Activated CD8-positive, alpha-beta memory T cell treated with anti-CD3 and anti-CD28 coated beads, Interleukin-2, amount 10 ng/mL, durations not matched to agents 7 days and 5 days (primary cell): ENCODE measurements at regions not wholly inside any gene's neighbourhood (a gene's known extent, or its start where the extent isn't known, plus 50 kb on each side); places are given as distances from the start of the nearest gene placed in this dataset.
A peak's percentile ranks its signal among the peaks of the same experiment; 100 is the strongest.

Experiments used
- ATAC-seq: fragments of 150-1000 bp; cut with Tn5 transposase; one replicate; pipeline ENCODE4 v1.10.0; 2021; ENCODE audit warnings: moderate library complexity
- CTCF ChIA-PET: fragments of 350-600 bp; sonication (Branson Sonifier 250); formaldehyde crosslinking; loops from one replicate; lab custom pipeline; 2021; ENCODE audit warnings: antibody characterized with exemption; lab: Charles Lee
- DNase-seq: peaks from one replicate; pipeline ENCODE4 v3.0.0-alpha.2; 2020
- H3K27ac Mint-ChIP-seq: one replicate; pipeline ENCODE4 v1.8.0; 2021; ENCODE audit warnings: mild to moderate bottlenecking, mixed read lengths
- H3K27me3 Mint-ChIP-seq: one replicate; pipeline ENCODE4 v1.8.0; 2021; ENCODE audit warnings: mixed read lengths
- H3K36me3 Mint-ChIP-seq: one replicate; pipeline ENCODE4 v1.8.0; 2021; ENCODE audit warnings: mild to moderate bottlenecking, mixed read lengths
- H3K4me1 Mint-ChIP-seq: one replicate; pipeline ENCODE4 v1.8.0; 2021; ENCODE audit warnings: mixed read lengths
- H3K4me3 Mint-ChIP-seq: one replicate; pipeline ENCODE4 v1.8.0; 2021; ENCODE audit warnings: mild to moderate bottlenecking, moderate library complexity, mixed read lengths
- H3K9me3 Mint-ChIP-seq: one replicate; pipeline ENCODE4 v1.8.0; 2022; ENCODE audit warnings: low read depth, mixed read lengths

DNA sequence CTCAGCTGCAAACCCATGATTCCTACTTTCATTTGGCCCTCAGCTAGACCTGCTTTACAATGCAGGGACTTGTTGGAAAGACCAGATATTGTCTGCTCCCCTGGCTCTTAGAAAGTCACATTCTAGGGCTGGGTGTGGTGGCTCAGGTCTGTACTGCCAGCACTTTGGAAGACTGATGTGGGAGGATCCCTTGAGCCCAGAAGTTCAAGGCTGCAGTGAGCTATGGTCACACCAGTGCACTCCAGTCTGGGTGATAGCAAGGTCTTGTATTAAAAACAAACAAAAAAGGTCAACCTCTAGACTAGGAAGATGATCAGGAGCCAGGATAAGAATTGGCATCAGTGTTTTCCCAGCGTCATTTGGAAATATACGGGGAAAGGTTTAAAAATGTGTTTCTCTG, 145.8 kb downstream of the PALM2AKAP2 start:
- no peak overlapping the region for H3K27ac Mint-ChIP-seq
- H3K9me3 Mint-ChIP-seq = no peaks in the 10 kb centered on the region
- H3K36me3 Mint-ChIP-seq = no peaks in the 10 kb centered on the region
- no peak overlapping the region for H3K4me3 Mint-ChIP-seq
- no peak for DNase-seq
- peaks cover 4% of the 10 kb centered on the region for H3K4me1 Mint-ChIP-seq
- peaks cover 5% of the 10 kb centered on the region for H3K27me3 Mint-ChIP-seq
- ATAC-seq = no peak
- CTCF ChIA-PET = no interaction called here

DNA sequence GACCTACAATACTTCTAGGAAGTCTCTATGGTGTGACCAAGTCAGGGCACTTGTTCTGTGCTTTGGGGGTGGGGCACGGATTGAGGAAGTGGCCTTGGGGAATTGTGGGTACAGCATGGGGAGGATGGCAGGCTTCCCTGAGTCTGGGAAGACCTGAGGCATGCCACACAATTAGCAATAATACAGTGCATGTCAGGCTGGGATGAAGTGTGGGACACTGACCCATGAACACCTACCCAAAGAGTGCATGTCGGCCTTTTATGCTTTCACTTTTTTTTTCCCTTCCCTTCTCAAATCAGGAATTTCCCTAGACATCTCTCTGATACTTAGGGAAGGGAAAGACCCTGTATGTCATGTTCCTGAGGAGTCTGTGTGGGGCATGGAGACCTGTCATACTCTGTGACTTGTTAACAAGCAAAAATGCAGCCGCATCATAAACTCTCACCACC, 146.4 kb downstream of the PALM2AKAP2 start:
- ATAC-seq (no peak), DNase-seq (no peak)
- H3K36me3 Mint-ChIP-seq = no peaks in the 10 kb centered on the region
- CTCF ChIA-PET = no interaction called here
- no peak overlapping the region for H3K27ac Mint-ChIP-seq
- peaks cover 5% of the 10 kb centered on the region for H3K27me3 Mint-ChIP-seq
- peaks cover 4% of the 10 kb centered on the region for H3K4me1 Mint-ChIP-seq
- H3K4me3 Mint-ChIP-seq = no peak overlapping the region
- no peaks in the 10 kb centered on the region for H3K9me3 Mint-ChIP-seq

DNA sequence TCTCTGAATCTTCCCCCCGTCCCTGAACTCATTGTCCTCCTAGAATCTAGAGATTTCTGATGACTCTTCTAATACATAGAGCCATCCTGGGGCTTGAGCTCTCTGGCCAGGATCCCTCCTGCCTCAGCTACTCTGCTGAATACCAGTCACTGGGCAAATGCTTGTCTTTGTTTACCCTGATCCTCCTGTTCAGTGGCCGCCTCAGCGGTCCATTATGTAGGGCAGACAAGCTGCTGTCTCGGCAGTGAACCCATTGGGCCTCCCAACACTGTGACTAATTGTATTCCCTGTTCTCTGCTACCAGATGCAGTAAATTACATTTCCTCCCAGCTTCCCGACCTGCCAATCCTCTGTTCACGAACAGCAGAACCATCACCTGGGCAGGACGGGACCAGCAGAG, 151.6 kb downstream of the PALM2AKAP2 start:
- Mint-ChIP-seq H3K36me3 (no peaks in the 10 kb centered on the region), H3K27ac (no peak overlapping the region), H3K4me1 (peaks cover 9% of the 10 kb centered on the region), H3K4me3 (no peak overlapping the region), H3K9me3 (no peaks in the 10 kb centered on the region), H3K27me3 (peaks cover 5% of the 10 kb centered on the region)
- CTCF ChIA-PET = no interaction called here
- DNase-seq (no peak), ATAC-seq (no peak)

DNA sequence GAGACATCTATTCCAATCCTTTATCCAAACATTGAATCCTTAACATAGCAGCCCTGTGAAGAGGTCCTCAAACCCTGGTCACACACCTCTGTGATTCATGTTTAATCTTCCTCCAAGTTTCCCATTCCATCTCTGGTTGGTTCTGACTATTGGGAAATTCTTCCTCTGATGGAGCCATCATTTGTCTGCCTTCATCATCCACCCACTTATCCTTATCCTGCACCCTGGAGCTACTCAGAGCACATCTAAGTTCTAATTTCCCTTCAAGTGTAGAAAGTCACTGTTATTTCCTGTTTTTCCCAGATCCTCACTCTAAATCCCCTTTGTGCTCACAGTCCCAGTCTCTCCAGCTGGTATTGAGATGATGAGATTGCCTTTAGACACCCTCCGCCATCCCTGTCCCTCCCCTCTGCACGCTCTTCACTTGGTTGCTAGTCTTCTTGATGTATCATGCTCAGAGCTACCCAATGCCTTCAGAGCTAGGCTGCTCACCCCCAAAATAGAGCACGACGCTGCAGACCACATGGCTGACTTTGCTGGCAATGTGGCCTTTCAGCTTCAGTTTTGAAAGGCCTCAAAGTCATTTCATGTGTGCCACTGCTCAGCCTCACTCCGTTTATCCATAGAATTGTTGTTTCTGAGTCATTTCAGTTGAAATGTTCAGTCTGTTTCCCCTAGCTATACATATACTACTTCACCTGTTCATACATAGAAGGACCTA, 154.3 kb downstream of the PALM2AKAP2 start:
- CTCF ChIA-PET = no interaction called here
- no peaks in the 10 kb centered on the region for H3K36me3 Mint-ChIP-seq
- H3K27me3 Mint-ChIP-seq = peaks cover 2% of the 10 kb centered on the region
- no peak overlapping the region for H3K27ac Mint-ChIP-seq
- DNase-seq (no peak), ATAC-seq (peak; percentile 12)
- peaks cover 12% of the 10 kb centered on the region for H3K4me1 Mint-ChIP-seq
- peaks cover 3% of the 10 kb centered on the region for H3K9me3 Mint-ChIP-seq
- no peak overlapping the region for H3K4me3 Mint-ChIP-seq

DNA sequence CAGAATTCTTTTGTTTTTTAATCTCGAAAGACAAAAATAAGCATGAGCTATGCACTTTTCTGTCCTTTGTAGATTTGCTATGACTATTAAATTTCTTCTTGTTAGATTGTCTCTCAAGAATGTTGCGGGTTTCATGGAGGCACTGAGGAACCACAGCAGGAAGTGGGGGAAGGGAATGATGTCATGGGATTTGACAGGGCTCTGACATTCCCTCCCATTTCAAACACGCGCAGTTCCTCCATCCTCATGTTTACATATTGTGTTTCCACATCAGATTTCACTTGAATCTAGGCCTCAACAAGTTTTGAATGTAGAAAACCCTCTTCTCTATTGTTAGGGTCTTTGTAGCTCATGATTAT, 154.8 kb downstream of the PALM2AKAP2 start:
- Mint-ChIP-seq H3K4me1 (peaks cover 12% of the 10 kb centered on the region), H3K9me3 (peaks cover 3% of the 10 kb centered on the region), H3K36me3 (no peaks in the 10 kb centered on the region), H3K27ac (no peak overlapping the region), H3K4me3 (no peak overlapping the region), H3K27me3 (peaks cover 2% of the 10 kb centered on the region)
- CTCF ChIA-PET = no interaction called here
- no peak for DNase-seq
- ATAC-seq = no peak

DNA sequence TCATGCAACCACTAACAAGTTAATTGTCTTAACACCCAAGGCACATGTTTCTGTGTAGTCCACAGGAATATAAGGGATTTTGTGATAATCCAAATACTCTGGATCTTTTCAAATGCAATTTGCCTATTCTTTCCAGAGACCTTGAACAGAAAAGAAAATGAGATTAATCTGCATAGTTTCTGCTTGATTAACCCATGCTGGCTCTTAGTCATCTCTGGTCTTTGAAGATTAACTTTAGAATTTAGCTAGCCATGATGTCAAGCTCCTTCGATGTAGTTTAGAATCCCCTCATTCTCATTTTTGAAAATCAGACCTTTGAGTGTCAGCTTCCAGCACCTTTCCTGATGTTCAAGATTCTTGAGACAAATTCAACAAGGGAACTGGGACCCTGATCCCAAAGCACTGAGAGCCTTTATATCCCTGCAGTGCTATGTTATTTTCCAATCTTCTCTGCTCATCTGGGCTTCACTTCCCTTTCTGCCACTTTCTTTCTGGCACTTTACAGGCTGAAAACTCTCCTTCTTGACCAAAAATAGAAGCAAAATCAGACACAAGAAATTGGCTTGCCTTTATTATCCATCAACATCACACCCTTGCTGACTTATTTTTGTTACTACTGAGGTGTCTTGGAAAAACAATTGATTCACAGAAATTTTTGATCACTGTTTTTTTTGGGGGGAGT, 155.5 kb downstream of the PALM2AKAP2 start:
- H3K4me3 Mint-ChIP-seq = no peak overlapping the region
- H3K4me1 Mint-ChIP-seq = peaks cover 12% of the 10 kb centered on the region
- no peak overlapping the region for H3K27ac Mint-ChIP-seq
- CTCF ChIA-PET = no interaction called here
- H3K27me3 Mint-ChIP-seq = peaks cover 2% of the 10 kb centered on the region
- H3K9me3 Mint-ChIP-seq = peaks cover 3% of the 10 kb centered on the region
- ATAC-seq (no peak), DNase-seq (no peak)
- H3K36me3 Mint-ChIP-seq = no peaks in the 10 kb centered on the region

DNA sequence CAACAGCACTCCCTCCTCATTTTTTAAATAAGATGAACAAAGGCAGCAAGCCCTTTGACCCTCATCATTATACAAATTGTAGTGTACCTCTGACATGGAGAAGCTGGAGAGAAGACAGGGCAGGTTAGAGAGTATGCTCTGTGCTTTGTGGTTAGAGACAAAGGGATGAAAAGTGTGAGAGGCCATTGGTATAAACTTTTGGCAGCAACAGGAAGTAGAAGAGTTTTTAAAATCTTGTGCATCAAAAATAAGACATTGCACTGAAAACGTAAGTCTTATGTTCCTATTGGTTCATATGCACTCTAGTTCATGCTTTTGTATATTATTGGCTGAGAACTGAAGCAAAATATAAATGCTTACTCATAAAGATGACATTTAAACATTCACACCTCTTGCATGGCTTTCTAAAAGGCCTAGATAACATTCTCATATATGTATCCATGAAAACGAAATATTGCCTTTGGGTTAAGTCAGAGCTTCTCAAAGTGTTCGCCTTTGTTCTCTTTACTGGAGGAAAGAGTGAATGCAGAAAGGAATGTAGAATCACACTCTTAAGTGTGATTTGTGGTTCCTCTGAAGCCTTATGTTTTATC, 158.0 kb downstream of the PALM2AKAP2 start:
- DNase-seq = no peak
- Mint-ChIP-seq H3K36me3 (no peaks in the 10 kb centered on the region), H3K27me3 (no peaks in the 10 kb centered on the region), H3K4me1 (peaks cover 12% of the 10 kb centered on the region), H3K27ac (no peak overlapping the region), H3K9me3 (peaks cover 3% of the 10 kb centered on the region), H3K4me3 (no peak overlapping the region)
- no peak for ATAC-seq
- CTCF ChIA-PET = no interaction called here

DNA sequence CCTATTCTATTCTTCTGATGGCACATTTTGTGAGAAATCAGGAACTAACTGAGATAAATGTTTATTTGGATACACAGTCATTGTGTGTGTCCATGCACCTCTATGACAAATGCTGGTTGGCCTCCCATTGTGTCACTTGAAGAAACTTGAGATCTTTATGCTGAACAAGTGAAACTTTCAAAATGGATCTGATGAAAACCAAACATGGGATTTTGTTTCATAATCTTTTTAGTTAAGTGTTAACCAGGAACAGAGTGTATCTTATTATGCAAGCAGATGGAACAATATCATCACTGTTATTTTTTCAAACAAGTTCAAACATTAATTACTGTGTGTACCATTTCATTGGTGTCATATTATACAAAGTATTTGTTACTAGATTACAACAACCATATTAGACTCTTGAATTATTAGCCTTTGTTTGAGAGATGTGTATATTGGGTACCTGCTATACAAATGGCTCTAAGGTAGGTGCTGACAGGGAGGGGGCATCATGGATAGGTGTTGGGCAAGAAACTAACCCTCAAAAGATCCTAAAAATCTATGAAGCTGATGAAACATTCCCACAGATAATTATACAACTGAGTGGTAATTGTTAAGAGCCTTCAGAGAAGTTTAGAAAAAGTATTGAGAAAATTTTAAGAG, 159.8 kb downstream of the PALM2AKAP2 start:
- Mint-ChIP-seq H3K9me3 (peaks cover 3% of the 10 kb centered on the region), H3K27me3 (no peaks in the 10 kb centered on the region), H3K4me1 (peaks cover 7% of the 10 kb centered on the region), H3K36me3 (no peaks in the 10 kb centered on the region), H3K27ac (no peak overlapping the region), H3K4me3 (no peak overlapping the region)
- CTCF ChIA-PET = no interaction called here
- DNase-seq = no peak
- ATAC-seq = no peak

DNA sequence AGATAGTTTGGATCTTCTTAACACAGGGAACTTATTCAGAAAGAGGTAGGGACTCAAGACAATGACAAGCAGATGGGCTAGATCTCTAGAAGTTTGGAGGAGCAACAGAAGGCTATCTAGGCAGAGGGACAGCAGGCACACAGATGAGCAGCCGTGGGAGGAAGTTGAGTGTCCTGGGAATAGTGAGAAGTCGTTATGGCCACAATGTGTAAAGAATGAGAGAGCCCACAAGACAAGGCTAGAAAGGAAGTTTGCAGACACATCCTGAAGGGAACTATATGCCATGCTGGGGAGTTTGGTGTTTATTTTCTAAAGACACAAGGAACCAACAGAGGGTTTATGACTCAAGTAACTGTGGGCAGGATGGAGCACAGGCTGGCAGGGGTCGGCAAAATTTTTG, 160.6 kb downstream of the PALM2AKAP2 start:
- H3K4me3 Mint-ChIP-seq = no peak overlapping the region
- H3K27ac Mint-ChIP-seq = no peak overlapping the region
- H3K9me3 Mint-ChIP-seq = peaks cover 3% of the 10 kb centered on the region
- DNase-seq (no peak), ATAC-seq (no peak)
- CTCF ChIA-PET = no interaction called here
- H3K4me1 Mint-ChIP-seq = peaks cover 4% of the 10 kb centered on the region
- no peaks in the 10 kb centered on the region for H3K36me3 Mint-ChIP-seq
- H3K27me3 Mint-ChIP-seq = no peaks in the 10 kb centered on the region

DNA sequence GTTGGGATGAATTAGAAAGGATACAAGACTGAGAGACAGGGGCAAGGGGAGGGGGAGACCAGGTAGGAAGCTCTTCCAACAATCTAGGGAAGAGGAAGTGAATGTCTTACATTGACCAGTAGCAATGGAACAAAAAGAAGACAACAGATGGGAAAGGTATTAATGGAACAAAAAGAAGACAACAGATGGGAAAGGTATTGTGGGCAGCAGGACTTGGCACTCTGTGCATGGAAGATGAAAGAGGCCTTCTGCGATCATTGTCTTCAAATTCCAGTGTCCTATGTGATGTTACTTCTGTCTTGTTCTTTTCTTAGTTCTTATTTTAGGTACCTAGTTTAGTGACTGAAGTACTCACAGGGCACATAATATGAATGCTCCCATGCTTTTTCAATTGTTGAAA, 161.8 kb downstream of the PALM2AKAP2 start:
- no peak overlapping the region for H3K4me3 Mint-ChIP-seq

DNA sequence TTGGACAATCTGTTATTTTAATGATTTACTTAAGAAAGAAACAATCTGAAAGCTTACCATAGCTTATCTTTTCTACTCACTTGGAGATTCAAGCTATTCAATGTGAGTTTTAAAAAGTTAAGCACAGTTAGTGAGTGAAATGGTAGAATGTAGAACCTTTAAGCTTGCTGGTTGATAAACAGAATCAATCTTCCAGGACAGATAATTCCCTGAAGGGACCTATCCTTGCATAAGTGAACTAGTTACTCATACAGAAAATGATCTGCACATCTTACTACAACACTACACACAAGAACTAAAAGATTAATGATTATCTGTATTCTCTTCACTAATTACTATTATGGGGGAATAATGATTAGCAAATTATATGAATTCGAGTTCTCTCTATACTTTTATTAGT, 165.6 kb downstream of the PALM2AKAP2 start:
- H3K9me3 Mint-ChIP-seq = no peaks in the 10 kb centered on the region
- DNase-seq = no peak
- no peaks in the 10 kb centered on the region for H3K36me3 Mint-ChIP-seq
- CTCF ChIA-PET = interaction anchor here (0.5 to 1.0 kb wide), 2 partner anchors 102 to 379 kb away, joined by 3 read pairs; no protein-coding TSS in a partner anchor
- no peak overlapping the region for H3K27ac Mint-ChIP-seq
- ATAC-seq = no peak
- no peaks in the 10 kb centered on the region for H3K27me3 Mint-ChIP-seq
- H3K4me3 Mint-ChIP-seq = no peak overlapping the region
- H3K4me1 Mint-ChIP-seq = peaks cover 3% of the 10 kb centered on the region

More for the DNA sequence above, 161.8 kb downstream of the PALM2AKAP2 start:
- Mint-ChIP-seq H3K27me3 (no peaks in the 10 kb centered on the region), H3K27ac (no peak overlapping the region), H3K9me3 (peaks cover 2% of the 10 kb centered on the region), H3K4me1 (peaks cover 4% of the 10 kb centered on the region), H3K36me3 (no peaks in the 10 kb centered on the region)
- DNase-seq = no peak
- CTCF ChIA-PET = no interaction called here
- no peak for ATAC-seq

DNA sequence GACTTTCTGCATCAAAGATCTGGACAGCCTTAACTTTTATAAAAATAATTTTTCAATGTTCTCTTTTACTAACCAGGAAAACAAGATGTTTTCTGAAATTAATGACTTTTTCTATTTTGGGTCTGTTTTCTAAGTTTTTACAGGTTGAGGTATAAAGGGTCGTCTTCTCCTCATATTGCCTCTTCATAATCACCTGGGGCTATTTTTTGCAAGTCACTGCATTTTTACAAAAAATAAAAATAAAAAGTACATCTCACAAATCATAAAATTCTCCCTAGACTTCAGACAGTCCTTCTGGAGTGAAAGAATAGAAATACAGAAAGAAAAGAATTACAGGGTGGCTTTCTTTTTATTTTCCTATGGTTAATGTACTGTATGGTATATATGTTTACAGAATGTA, 168.5 kb downstream of the PALM2AKAP2 start:
- Mint-ChIP-seq H3K4me3 (no peak overlapping the region), H3K9me3 (peaks cover 2% of the 10 kb centered on the region), H3K4me1 (peaks cover 14% of the 10 kb centered on the region), H3K27ac (no peak overlapping the region), H3K27me3 (no peaks in the 10 kb centered on the region), H3K36me3 (no peaks in the 10 kb centered on the region)
- CTCF ChIA-PET = no interaction called here
- DNase-seq = no peak
- ATAC-seq = no peak

DNA sequence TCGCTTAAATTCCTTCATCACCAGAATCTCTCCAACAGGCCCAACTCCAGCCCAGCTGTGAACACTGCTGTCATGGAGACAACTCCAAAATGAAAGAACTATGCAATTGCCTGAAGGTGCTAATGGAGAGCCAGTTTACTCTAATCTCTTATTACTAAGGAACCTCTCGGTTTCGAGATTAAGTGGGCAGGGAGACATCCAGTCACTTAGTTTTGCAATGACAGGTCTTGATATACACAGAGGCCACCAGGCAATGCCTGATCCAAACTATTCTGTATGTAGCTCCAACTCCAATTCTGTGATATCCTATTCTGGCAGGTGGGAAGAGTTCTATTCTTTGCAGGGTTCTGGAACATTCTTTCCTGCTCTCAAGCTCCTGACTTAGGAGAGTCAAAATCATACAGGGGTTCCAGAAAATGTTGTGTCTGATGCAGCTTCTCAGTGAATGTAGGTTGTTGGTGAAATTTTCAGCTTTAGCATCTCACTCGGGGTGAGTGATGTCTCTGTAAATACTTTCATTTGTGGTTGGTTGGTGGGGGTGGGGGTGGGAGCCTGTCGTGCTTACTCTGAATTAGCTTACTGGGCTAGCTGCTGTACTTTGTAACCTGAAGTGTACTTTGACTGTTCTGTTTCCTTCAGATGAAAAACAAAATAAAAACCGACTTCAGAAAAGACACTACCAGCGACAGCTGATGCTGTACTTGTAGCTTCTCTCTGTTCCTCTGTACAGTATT, 170.9 kb downstream of the PALM2AKAP2 start:
- DNase-seq (no peak), ATAC-seq (peak; percentile 53)
- Mint-ChIP-seq H3K4me3 (no peak overlapping the region), H3K4me1 (peaks cover 14% of the 10 kb centered on the region), H3K27ac (peak overlapping the region; percentile 47), H3K9me3 (peaks cover 2% of the 10 kb centered on the region), H3K36me3 (no peaks in the 10 kb centered on the region), H3K27me3 (no peaks in the 10 kb centered on the region)
- CTCF ChIA-PET = interaction anchor here (1.2 kb wide), 1 partner anchor 19 kb away, joined by 3 read pairs; no protein-coding TSS in a partner anchor
